ENCODE measurements at regions not wholly inside any gene's neighbourhood (a gene's known extent, or its start where the extent isn't known, plus 50 kb on each side); places are given as distances from the start of the nearest gene placed in this dataset.

DNA sequence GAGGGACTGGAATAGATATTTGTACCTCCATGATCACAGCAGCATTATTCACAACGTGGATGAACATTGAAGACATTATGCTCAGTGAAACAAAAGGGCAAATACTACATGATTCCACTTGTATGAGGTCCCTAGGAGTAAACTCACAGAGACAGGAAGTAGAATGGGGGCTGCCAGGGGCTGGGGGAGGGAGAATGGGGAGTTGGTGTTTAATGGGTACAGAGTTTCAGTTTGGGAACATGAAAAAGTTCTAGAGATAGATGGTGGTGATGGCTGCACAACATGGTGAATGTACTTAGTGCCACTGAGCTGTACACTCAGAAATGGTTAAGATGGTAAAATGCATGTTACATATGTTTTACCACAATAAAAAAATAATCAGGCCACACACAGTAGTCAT, 164.3 kb upstream of the RREB1 start:
- TF ChIP-seq, protein P1, sequence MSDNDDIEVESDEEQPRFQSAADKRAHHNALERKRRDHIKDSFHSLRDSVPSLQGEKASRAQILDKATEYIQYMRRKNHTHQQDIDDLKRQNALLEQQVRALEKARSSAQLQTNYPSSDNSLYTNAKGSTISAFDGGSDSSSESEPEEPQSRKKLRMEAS (IDR thresholded peaks at IDR 0.05), result no peak

DNA sequence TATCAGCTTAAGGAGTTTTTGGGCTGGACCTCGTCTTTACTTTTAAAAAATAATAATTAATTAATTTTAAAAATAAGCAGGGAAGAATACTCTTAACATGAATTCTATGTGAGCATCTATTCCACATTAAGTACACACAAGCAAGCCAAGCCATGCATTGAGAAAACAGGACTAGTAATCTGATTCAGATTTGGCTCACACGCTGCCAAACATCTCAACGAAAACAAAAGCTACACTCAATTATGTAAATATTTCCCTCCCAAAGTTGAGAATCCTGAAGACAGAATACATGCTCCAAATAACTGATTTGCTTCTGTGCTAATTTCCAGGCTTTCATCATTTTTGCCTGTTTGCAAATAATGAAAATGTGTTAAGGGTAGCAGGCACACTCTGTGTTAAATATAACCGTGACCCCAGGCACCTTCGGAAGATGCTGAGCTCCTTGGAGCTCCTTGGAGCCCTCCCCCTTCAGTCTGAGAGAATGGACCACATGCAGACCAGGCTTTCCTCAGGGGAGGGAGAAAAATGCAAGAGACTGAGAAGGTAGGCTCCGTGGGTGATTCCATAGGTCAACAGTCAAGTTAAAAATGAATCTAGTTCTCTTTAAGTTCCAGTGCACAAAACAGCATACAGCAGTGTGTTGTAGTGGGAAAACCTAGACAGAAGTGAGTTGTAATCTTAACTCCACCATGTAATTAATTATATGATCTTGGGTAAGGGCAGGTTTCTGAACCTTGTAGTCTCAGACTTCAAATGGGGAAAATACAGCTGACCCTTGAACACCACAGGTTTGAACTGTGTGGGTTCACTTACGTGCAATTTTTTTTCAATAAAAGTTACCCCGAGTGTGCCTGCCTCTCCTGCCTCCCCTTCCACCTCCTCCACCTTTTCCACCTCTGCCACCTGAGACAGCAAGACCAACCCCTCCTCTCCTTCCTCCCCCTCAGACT, 161.3 kb upstream of the RREB1 start:
- TF ChIP-seq NFIC (IDR thresholded peaks at IDR 0.05) (no peak), TCF12 (IDR thresholded peaks at IDR 0.05; ENCODE audit: low read depth) (no peak), EP300 (IDR thresholded peaks at IDR 0.05; ENCODE audit: borderline replicate concordance) (no peak), RAD21 (IDR thresholded peaks at IDR 0.05; ENCODE audit: low read depth) (no peak), CREB1 (IDR thresholded peaks at IDR 0.05; ENCODE audit: low read depth) (no peak), TEAD4 (IDR thresholded peaks at IDR 0.05) (no peak), ZBTB7A (IDR thresholded peaks at IDR 0.05; ENCODE audit: low read depth) (no peak), EGR1 (IDR thresholded peaks at IDR 0.05) (no peak), FOXM1 (IDR thresholded peaks at IDR 0.05; ENCODE audit: borderline replicate concordance, low read depth) (no peak), YY1 (IDR thresholded peaks at IDR 0.05; ENCODE audit: low read depth) (no peak), TAF1 (IDR thresholded peaks at IDR 0.05; ENCODE audit: low read depth) (no peak), CEBPB (IDR thresholded peaks at IDR 0.05) (no peak)
- TF ChIP-seq, protein P2, sequence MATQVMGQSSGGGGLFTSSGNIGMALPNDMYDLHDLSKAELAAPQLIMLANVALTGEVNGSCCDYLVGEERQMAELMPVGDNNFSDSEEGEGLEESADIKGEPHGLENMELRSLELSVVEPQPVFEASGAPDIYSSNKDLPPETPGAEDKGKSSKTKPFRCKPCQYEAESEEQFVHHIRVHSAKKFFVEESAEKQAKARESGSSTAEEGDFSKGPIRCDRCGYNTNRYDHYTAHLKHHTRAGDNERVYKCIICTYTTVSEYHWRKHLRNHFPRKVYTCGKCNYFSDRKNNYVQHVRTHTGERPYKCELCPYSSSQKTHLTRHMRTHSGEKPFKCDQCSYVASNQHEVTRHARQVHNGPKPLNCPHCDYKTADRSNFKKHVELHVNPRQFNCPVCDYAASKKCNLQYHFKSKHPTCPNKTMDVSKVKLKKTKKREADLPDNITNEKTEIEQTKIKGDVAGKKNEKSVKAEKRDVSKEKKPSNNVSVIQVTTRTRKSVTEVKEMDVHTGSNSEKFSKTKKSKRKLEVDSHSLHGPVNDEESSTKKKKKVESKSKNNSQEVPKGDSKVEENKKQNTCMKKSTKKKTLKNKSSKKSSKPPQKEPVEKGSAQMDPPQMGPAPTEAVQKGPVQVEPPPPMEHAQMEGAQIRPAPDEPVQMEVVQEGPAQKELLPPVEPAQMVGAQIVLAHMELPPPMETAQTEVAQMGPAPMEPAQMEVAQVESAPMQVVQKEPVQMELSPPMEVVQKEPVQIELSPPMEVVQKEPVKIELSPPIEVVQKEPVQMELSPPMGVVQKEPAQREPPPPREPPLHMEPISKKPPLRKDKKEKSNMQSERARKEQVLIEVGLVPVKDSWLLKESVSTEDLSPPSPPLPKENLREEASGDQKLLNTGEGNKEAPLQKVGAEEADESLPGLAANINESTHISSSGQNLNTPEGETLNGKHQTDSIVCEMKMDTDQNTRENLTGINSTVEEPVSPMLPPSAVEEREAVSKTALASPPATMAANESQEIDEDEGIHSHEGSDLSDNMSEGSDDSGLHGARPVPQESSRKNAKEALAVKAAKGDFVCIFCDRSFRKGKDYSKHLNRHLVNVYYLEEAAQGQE (IDR thresholded peaks at IDR 0.05; ENCODE audit: low read depth), result no peak
- TF ChIP-seq, protein P1 (IDR thresholded peaks at IDR 0.05), result no peak
- TF ChIP-seq, protein P3, sequence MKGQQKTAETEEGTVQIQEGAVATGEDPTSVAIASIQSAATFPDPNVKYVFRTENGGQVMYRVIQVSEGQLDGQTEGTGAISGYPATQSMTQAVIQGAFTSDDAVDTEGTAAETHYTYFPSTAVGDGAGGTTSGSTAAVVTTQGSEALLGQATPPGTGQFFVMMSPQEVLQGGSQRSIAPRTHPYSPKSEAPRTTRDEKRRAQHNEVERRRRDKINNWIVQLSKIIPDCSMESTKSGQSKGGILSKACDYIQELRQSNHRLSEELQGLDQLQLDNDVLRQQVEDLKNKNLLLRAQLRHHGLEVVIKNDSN (IDR thresholded peaks at IDR 0.05), result no peak

DNA sequence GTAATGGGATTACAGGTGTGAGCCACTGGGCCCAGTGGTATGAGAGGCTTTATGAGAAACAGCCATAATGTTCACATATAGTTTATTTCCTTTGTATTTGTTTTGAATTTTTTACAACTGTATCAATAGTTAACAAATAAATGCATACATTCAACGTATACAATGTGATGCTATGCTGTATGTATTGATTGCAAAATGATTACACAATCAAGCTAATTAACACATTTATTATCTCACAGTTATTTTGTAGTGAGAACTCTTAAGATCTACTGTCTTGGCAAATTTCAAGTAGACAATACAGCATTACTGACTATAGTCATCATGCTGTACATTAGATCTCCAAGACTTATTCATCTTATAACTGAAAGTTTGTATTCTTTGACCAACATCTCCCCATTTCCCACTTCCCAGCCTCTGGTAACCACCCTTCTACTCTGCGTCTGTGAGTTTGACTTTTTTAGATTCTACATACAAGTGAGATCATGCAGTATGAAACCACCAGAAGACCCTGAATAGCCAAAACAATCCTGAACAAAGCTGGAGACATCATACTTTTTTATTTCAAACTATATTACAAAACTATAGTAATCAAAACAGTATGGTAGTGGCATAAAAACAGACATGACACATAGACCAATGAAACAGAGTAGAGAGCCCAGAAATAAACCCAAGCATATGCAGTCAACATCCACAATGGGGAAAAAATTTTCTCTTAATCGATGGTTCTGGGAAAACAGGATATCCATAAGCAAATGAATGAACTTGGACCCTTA, 157.2 kb upstream of the RREB1 start:
- TF ChIP-seq RAD21 (IDR thresholded peaks at IDR 0.05; ENCODE audit: low read depth) (no peak), NFIC (IDR thresholded peaks at IDR 0.05) (no peak), TCF12 (IDR thresholded peaks at IDR 0.05; ENCODE audit: low read depth) (no peak), CEBPB (IDR thresholded peaks at IDR 0.05) (no peak), FOXM1 (IDR thresholded peaks at IDR 0.05; ENCODE audit: borderline replicate concordance, low read depth) (no peak), YY1 (IDR thresholded peaks at IDR 0.05; ENCODE audit: low read depth) (no peak), TAF1 (IDR thresholded peaks at IDR 0.05; ENCODE audit: low read depth) (no peak), EGR1 (IDR thresholded peaks at IDR 0.05) (no peak), CREB1 (IDR thresholded peaks at IDR 0.05; ENCODE audit: low read depth) (no peak), ZBTB7A (IDR thresholded peaks at IDR 0.05; ENCODE audit: low read depth) (no peak), TEAD4 (IDR thresholded peaks at IDR 0.05) (no peak), EP300 (IDR thresholded peaks at IDR 0.05; ENCODE audit: borderline replicate concordance) (no peak)
- TF ChIP-seq, protein P1 (IDR thresholded peaks at IDR 0.05), result no peak
- TF ChIP-seq, protein P2 (IDR thresholded peaks at IDR 0.05; ENCODE audit: low read depth), result no peak
- TF ChIP-seq, protein P3 (IDR thresholded peaks at IDR 0.05), result no peak

DNA sequence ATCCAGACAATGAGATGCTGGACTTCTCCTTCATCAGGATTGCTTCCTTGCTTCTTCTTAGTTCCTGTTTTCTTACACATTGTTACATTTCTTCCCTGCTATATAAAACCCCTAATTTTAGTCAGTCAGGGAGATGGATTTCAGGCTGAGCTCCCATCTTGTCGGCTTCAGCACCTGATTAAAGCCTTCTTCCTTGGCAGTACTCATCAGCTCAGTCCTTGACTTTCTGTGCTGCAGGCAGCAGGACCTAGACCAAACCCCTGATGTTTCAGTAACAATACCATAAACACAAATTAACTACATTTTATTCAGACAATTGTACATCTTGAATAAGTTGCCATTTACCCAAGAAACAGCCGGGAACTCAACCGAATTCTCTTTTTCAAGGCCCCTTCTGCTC, 156.4 kb upstream of the RREB1 start:
- TF ChIP-seq, protein P2 (IDR thresholded peaks at IDR 0.05; ENCODE audit: low read depth), result no peak

Data from Ishikawa (cell line).